Neural progenitor cell (in vitro differentiated cells): ENCODE measurements at regions not wholly inside any gene's neighbourhood (a gene's known extent, or its start where the extent isn't known, plus 50 kb on each side); places are given as distances from the start of the nearest gene placed in this dataset.

Source experiments
- DNase-seq: peaks from one replicate; pipeline ENCODE4 v3.0.0-alpha.2; 2016; ENCODE audit warnings: low spot score
- H2AFZ ChIP-seq: fragments of 200-600 bp; sonication (generic); replicated peaks from 2 replicates; pipeline ENCODE4 v1.6.1; 2016; ENCODE audit warnings: antibody characterized with exemption
- H3F3A ChIP-seq: fragments of 200-600 bp; sonication (generic); 2 replicates; pipeline ENCODE4 v1.6.1; 2016; ENCODE audit warnings: antibody characterized with exemption, low read depth
- H3K27ac ChIP-seq: fragments of 200-600 bp; sonication (generic); 2 replicates; pipeline ENCODE4 v1.5.1; 2016; ENCODE audit warnings: mild to moderate bottlenecking
- H3K27me3 ChIP-seq: fragments of 200-600 bp; sonication (generic); 2 replicates; pipeline ENCODE4 v1.6.1; 2016; ENCODE audit warnings: mild to moderate bottlenecking, moderate library complexity
- H3K36me3 ChIP-seq: fragments of 200-600 bp; sonication (generic); 2 replicates; pipeline ENCODE4 v1.5.1; 2016
- H3K4me1 ChIP-seq: fragments of 200-600 bp; sonication (generic); 2 replicates; pipeline ENCODE4 v1.6.1; 2016; ENCODE audit warnings: mixed run types
- H3K4me2 ChIP-seq: fragments of 200-600 bp; sonication (generic); 2 replicates; pipeline ENCODE4 v1.6.1; 2016
- H3K4me3 ChIP-seq: fragments of 200-600 bp; sonication (generic); 2 replicates; pipeline ENCODE4 v1.5.1; 2016
- H3K79me2 ChIP-seq: fragments of 200-600 bp; sonication (generic); 2 replicates; pipeline ENCODE4 v1.6.1; 2016; ENCODE audit warnings: low read depth
- H3K9ac ChIP-seq: fragments of 200-600 bp; sonication (generic); 2 replicates; pipeline ENCODE4 v1.6.1; 2016
- H3K9me3 ChIP-seq: fragments of 200-600 bp; sonication (generic); 2 replicates; pipeline ENCODE4 v1.5.1; 2016; ENCODE audit warnings: low read depth
- H4K20me1 ChIP-seq: fragments of 200-600 bp; sonication (generic); 2 replicates; pipeline ENCODE4 v1.6.1; 2016; ENCODE audit warnings: low read depth
- H3K27ac Mint-ChIP-seq: 3 replicates; pipeline ENCODE4 v1.8.0; 2021; ENCODE audit warnings: mixed read lengths
- H3K27me3 Mint-ChIP-seq: 2 replicates; pipeline ENCODE4 v1.8.0; 2022; ENCODE audit warnings: low read depth, mild to moderate bottlenecking, inconsistent platforms, moderate library complexity, mixed read lengths; ENCODE audit not compliant: insufficient read depth
- H3K36me3 Mint-ChIP-seq: 3 replicates; pipeline ENCODE4 v1.8.0; 2021; ENCODE audit warnings: mixed read lengths
- H3K4me1 Mint-ChIP-seq: 3 replicates; pipeline ENCODE4 v1.8.0; 2021; ENCODE audit warnings: mixed read lengths
- H3K4me3 Mint-ChIP-seq: 3 replicates; pipeline ENCODE4 v1.8.0; 2021; ENCODE audit warnings: mild to moderate bottlenecking, moderate library complexity, mixed read lengths
- H3K9me3 Mint-ChIP-seq: 3 replicates; pipeline ENCODE4 v1.8.0; 2020; ENCODE audit warnings: mixed read lengths
- CTCF ChIP-seq: fragments of 200-600 bp; sonication (generic); IDR thresholded peaks from 2 replicates; pipeline ENCODE4 v1.5.1; 2017; ENCODE audit warnings: antibody characterized with exemption, mild to moderate bottlenecking
- EZH2 ChIP-seq: fragments of 200-600 bp; sonication (generic); IDR thresholded peaks from 2 replicates; pipeline ENCODE4 v1.6.1; 2017; ENCODE audit warnings: antibody characterized with exemption, mild to moderate bottlenecking, moderate library complexity
- EZH2phosphoT487 ChIP-seq: fragments of 200-600 bp; sonication (generic); IDR thresholded peaks from 2 replicates; pipeline ENCODE4 v1.6.1; 2017; ENCODE audit warnings: antibody characterized with exemption

GRCh38 chr2:204065566-204065965, 129.0 kb downstream of the ICOS start:
- H4K20me1 ChIP-seq: no peaks in the 10 kb centered on the region
- H3K27ac ChIP-seq: no peak overlapping the region
- H3K27me3 ChIP-seq: no peaks in the 10 kb centered on the region
- H3F3A ChIP-seq: peaks cover 9% of the 10 kb centered on the region
- peaks cover 9% of the 10 kb centered on the region for H3K4me1 ChIP-seq
- Mint-ChIP-seq H3K4me1 (peaks cover 5% of the 10 kb centered on the region), H3K9me3 (peaks cover 6% of the 10 kb centered on the region), H3K36me3 (no peaks in the 10 kb centered on the region), H3K27me3 (peaks cover 7% of the 10 kb centered on the region), H3K4me3 (no peak overlapping the region), H3K27ac (no peak overlapping the region)
- no peaks in the 10 kb centered on the region for H3K36me3 ChIP-seq
- no peaks in the 10 kb centered on the region for H3K9me3 ChIP-seq
- no peaks in the 10 kb centered on the region for H3K79me2 ChIP-seq
- H3K4me2 ChIP-seq: no peak overlapping the region
- H3K4me3 ChIP-seq: no peak overlapping the region
- no peak overlapping the region for H2AFZ ChIP-seq
- TF ChIP-seq EZH2: no peak
- no peak for TF ChIP-seq EZH2phosphoT487
- TF ChIP-seq CTCF: no peak
- DNase-seq: no peak
- H3K9ac ChIP-seq: no peak overlapping the region

- Histone ChIP-seq H3K27ac (no peak overlapping the region), H3K4me3 (no peak overlapping the region), H3K4me1 (peaks cover 4% of the 10 kb centered on the region), H3K27me3 (no peaks in the 10 kb centered on the region), H3K9ac (no peak overlapping the region), H3K4me2 (no peak overlapping the region), H4K20me1 (no peaks in the 10 kb centered on the region), H3K9me3 (no peaks in the 10 kb centered on the region), H2AFZ (no peak overlapping the region), H3K36me3 (no peaks in the 10 kb centered on the region), H3K79me2 (no peaks in the 10 kb centered on the region), H3F3A (peaks cover 4% of the 10 kb centered on the region)
- Mint-ChIP-seq H3K27ac (no peak overlapping the region), H3K9me3 (peaks cover 6% of the 10 kb centered on the region), H3K4me1 (peaks cover under 1% of the 10 kb centered on the region), H3K27me3 (peaks cover 7% of the 10 kb centered on the region), H3K4me3 (no peak overlapping the region), H3K36me3 (no peaks in the 10 kb centered on the region)
- no peak for DNase-seq
- TF ChIP-seq EZH2 (no peak), EZH2phosphoT487 (no peak), CTCF (no peak)
These were observed 129.5 kb downstream of the ICOS start for GRCh38 chr2:204066051-204066450.

GRCh38 chr2:204069804-204070203, 133.2 kb downstream of the ICOS start:
- Mint-ChIP-seq H3K4me1 (no peaks in the 10 kb centered on the region), H3K36me3 (no peaks in the 10 kb centered on the region), H3K27ac (no peak overlapping the region), H3K4me3 (no peak overlapping the region), H3K27me3 (peaks cover 6% of the 10 kb centered on the region), H3K9me3 (peaks cover 3% of the 10 kb centered on the region)
- no peak for DNase-seq
- Histone ChIP-seq H2AFZ (no peak overlapping the region), H3K27me3 (no peaks in the 10 kb centered on the region), H3K36me3 (no peaks in the 10 kb centered on the region), H3K79me2 (no peaks in the 10 kb centered on the region), H3K27ac (no peak overlapping the region), H4K20me1 (no peaks in the 10 kb centered on the region), H3K4me1 (no peaks in the 10 kb centered on the region), H3K9me3 (no peaks in the 10 kb centered on the region), H3K9ac (no peak overlapping the region), H3F3A (no peaks in the 10 kb centered on the region), H3K4me2 (no peak overlapping the region), H3K4me3 (no peak overlapping the region)
- no peak for TF ChIP-seq EZH2phosphoT487

- no peaks in the 10 kb centered on the region for H3K79me2 ChIP-seq
- H3K9ac ChIP-seq: no peak overlapping the region
- no peak overlapping the region for H3K27ac ChIP-seq
- no peaks in the 10 kb centered on the region for H3K9me3 ChIP-seq
- no peaks in the 10 kb centered on the region for H3K4me1 Mint-ChIP-seq
- no peak overlapping the region for H3K4me3 Mint-ChIP-seq
- no peak overlapping the region for H3K27ac Mint-ChIP-seq
- no peak for TF ChIP-seq EZH2
- peak; percentile 76 for TF ChIP-seq CTCF
- H3K4me1 ChIP-seq: no peaks in the 10 kb centered on the region
- H3K4me3 ChIP-seq: no peak overlapping the region
- no peaks in the 10 kb centered on the region for H3K27me3 ChIP-seq
- H3K9me3 Mint-ChIP-seq: no peaks in the 10 kb centered on the region
- DNase-seq: peak; percentile 65
- H3K4me2 ChIP-seq: no peak overlapping the region
- H2AFZ ChIP-seq: no peak overlapping the region
- H3K36me3 Mint-ChIP-seq: no peaks in the 10 kb centered on the region
- no peaks in the 10 kb centered on the region for H3K36me3 ChIP-seq
- no peaks in the 10 kb centered on the region for H4K20me1 ChIP-seq
- H3F3A ChIP-seq: no peaks in the 10 kb centered on the region
- H3K27me3 Mint-ChIP-seq: peaks cover 2% of the 10 kb centered on the region
These were observed 136.1 kb downstream of the ICOS start for GRCh38 chr2:204072443-204073324.
